ENCODE measurements at regions not wholly inside any gene's neighbourhood (a gene's known extent, or its start where the extent isn't known, plus 50 kb on each side); places are given as distances from the start of the nearest gene placed in this dataset.
"Not testable (repeated sequence)": the region's sequence is repeated elsewhere in the genome, so short reads cannot be mapped to it uniquely, and the experiment has no call there.

DNA sequence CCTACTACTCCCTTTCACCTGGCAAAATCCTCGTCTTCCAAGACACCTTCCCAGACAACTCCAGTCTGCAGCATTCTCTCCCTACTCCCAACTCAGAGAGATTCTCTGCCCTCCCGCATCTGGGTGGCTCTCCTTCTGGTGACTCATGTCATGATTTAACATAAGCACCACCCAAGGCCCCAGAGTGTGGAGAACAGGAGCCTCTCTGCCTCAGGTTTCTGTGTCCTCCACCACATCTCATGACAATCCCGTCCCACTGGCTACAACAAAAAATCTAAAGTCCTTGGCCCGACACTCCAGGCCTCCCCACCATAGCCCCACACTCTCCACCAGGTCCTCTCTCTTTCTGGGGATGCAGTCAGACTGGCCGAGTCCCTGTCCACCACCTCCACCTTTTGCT is 197.1 kb downstream of the BCL11A start:
- no peak for DNase-seq

DNA sequence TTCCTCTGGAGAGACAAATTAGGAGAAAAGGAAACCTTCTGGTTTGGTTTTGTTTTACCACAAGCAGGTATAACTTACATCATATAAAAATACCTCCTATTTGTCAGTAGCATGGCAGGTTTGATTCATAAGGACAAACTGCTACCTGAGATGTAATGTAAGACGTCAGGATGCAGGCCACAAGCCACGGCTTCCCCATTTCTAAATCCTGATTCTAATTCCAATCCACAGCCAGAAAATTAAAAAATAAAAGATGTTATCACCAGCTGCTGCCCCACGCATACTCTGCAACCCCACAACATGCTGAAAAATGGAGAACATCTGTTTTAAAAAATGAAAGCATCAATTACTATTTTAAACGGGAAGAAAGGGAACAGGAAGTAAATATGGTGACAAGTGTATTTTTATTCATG is 197.6 kb downstream of the BCL11A start:
- DNase-seq: no peak

DNA sequence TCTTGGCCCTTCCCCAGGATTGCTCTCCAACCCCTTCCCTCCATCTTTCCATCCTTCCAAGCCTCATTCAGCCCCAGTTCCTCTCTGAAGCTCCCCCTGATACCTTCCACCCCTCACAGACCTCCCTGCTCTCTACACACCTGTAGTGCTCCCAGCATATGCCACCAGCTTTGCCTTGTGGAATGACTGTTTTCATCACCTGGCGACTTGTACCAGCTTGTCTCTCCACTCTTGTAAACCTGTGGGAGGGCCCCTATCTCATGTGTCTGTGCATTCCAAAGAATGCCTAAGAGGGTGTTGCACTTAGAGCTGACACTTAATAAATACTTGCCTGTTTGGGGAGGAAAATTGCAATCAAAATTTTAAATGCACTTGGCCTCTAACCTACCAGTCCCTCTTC is 198.7 kb downstream of the BCL11A start:
- DNase-seq: no peak

DNA sequence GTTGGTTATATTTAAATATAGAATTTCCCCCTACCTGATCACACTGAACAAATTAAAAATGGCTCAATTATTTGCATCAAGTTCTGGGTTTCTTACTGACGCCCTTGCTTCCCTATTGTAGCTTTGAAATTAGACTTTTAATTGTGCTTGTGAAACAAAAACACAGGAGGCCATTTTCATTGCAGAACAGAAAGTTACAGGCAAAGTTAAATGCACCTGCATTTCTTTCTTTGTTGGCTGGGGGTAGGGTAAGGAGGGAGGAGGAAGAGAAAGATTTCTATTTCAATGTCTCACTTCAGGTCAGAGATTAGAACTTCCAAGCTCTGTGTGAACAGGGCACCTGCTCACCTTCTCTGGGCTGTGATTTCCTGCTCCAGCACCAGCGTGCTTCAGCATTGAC is 199.6 kb downstream of the BCL11A start:
- no peak for DNase-seq

DNA sequence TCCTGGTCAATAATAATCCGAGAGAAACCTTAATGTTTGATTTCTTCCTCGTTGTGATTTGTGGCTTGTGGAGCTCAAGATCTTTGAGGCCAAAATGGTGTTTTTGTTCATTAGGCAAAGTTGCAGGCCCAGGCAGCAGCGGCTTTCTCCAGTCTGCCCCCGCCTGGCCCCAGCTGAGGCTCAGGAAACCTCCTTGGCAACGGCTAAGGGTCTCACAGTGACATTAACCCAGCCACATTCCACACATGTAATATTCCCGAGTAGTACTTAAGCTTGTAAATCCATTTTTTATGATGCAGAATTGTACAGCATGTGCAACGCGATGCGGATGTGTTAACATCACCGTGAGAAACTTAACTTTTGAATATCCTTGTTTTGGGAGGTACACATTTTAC is 200.1 kb downstream of the BCL11A start:
- no peak for DNase-seq

DNA sequence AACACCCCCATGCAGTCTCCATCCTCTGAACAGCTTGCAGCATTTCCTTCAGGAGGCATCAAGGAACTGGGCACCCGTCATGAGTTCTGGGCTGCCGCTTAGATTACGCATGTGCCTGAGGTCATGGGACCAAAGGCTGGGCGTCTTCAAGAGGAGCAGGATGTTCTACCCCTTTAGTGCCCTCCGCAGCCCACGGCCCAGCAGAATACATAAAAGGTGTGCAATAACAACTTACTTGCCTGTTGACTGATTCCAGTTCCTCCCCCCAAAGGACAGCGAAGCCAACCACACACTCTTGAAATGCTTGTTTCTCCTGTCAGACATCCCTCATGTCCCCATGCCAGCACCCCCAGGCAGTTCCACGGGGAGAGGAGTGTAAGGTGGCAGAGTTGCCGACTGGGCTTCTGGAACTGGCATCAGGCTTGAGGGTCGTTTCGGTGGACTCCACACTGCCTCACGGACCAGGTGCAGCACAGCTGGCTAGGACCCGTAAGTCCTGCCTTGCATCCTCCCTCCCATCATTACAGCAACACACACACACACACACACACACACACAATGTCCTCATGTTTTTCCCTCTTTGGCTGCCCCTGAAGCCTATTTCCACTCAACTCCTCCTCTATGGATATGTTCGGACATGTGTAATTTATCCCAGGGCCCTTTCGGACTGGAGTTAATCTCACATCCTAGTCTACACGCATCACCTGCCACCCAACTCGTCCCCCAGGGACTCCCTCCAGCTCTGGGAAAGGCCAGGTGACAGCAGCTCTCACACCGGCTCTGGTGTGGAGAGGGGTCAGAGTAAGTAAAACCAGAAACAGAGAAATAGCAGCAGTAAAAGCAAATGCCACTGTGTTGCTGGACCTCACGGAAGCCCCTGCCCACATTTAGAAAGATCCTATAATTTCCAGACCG is 200.7 kb downstream of the BCL11A start:
- DNase-seq: no peak

DNA sequence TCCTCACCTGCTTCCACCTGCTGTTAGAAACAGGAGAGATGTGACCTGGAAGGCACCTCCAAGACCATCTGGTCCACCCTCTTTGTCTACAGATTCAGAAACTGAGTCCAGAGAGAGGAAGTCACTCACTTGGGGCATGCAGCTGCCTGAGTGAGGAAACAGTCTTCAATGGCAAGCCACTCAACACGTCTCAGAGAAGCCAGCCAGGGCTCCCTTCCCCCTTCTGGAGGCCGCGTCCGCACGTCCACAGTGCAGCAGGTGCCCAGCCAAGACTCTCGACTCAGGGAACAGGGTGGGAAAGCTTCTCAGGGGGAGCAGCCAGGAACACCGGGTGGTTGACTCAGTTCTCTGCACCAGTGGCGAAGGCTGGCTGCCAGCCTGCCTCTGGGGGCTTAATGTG is 201.7 kb downstream of the BCL11A start:
- DNase-seq: no peak

DNA sequence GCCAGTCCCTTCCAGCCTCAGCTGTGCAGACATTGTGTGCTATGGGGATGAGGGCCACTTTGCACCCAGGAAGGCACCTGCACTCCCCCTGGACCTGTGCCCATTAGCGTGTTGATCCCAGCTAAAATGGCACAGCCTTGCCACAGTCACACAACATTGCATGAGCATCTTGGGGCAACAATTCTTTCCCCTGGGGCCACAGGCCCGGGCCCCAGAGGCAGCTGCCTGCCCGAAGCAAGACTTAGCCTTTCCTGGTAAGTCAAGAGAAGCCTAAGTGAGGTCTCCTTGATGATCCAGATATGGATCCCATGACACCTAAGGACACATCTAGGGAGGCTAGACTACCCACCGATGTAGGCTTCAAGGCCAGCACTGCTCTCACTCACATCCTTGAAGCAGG is 202.1 kb downstream of the BCL11A start:
- no peak for DNase-seq

DNA sequence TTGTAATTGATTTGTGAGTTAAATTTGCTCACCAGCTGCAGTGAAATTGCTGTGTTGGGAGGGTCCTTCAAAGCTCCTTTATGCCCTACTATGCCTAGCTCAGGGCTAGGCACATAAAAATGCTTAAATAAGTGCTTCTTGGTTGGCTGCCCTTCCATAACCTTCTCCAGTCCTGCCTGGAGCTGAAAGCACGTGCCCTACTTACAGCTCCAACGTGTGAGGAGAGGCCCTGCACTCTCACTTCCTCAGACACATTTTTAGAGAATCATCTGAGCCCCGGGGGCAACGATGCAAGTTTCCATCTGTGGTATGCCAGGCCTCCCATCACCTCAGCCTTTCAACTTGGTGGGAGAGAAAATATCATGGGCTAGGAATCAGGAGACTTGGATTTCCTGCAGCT is 202.7 kb downstream of the BCL11A start:
- DNase-seq: no peak

DNA sequence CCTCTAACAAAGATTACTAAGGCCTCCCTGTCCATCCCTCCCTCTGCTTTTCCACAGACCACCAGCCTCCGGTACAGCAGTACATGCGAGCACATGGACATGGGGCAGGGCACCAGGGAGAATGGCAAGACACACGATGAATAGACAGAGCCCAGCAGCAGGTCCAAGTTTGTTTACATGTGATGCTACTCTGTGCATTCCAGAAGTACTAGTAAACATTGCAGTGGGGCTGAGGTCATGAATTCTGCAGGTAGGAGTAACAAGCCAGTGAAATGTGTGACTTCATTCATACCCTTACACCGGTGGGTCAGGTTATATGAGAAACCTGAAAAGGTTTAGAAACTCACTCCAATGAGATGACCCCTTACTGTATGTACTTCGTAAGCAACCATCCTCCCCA is 205.7 kb downstream of the BCL11A start:
- DNase-seq: no peak

DNA sequence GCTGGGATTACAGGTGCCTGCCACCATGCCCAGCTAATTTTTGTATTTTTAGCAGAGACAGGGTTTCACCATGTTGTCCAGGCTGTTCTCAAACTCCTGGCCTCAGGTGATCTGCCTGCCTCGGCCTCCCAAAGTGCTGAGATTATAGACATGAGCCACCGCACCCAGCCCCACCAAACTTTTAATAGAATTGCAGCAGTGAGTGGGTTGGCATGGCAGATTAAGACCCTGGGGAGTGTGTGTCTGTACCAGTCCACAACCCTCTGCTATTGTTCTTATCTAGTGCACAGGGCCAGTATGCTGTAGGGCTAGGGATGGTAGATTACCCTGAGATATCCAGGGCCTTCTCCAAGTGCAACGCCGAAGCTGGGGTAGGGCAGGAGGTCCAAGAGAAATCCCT is 211.0 kb downstream of the BCL11A start:
- not testable (repeated sequence) for DNase-seq

DNA sequence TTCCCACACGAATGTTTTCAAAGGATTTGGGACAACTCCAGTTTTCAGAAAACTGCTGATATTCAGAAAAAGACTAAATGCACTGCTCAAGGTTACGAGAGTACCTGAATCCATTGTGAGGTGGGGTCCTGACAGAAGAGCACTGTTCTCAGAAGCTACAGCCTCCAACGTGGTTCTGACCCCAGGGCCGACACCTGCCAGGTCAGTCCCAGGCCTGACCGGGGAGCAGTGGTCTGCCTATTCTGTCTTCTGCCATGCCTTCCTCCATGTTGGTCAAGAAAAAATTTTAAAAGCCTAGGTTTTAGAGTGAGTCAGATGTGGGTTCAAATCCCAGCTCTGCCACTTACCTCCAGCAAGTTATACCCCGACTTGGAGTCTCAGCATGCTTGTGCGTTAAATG is 212.3 kb downstream of the BCL11A start:
- no peak for DNase-seq

DNA sequence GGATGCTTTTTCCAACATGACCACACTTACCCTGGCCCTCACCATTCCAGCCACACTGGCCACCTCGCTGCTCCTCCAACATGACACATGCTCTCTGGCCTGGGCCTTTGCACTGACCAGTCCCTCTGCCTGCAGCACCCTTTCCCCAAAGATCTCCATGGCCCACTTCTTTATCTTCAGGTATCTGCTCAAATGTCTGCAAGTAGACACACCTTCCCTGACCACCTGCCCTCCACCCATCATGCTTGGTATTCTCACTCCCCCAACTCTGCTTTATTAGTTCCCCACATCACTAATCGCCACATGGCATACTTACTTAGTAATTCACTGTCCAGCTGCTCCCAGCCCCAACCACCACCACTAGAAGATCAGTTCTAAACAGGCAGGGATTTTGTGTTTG is 214.2 kb downstream of the BCL11A start:
- no peak for DNase-seq

DNA sequence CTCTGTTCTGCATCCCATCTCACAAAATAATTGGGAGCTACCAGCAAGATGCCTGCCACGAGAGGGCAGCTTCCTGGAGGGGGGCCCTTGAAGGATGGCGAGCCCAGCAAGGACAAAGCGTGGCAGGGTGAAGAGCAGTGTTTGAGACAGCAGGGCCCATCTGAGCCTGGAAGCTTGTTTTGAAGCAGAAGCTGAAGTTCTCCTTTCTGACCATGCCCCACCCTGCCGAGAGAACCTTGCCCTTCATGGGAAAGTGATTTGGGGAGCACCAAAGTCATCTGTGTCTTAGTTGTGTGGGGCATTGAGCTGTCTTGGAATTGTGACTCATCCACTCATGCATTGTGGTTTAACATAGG is 216.3 kb downstream of the BCL11A start:
- DNase-seq: no peak

DNA sequence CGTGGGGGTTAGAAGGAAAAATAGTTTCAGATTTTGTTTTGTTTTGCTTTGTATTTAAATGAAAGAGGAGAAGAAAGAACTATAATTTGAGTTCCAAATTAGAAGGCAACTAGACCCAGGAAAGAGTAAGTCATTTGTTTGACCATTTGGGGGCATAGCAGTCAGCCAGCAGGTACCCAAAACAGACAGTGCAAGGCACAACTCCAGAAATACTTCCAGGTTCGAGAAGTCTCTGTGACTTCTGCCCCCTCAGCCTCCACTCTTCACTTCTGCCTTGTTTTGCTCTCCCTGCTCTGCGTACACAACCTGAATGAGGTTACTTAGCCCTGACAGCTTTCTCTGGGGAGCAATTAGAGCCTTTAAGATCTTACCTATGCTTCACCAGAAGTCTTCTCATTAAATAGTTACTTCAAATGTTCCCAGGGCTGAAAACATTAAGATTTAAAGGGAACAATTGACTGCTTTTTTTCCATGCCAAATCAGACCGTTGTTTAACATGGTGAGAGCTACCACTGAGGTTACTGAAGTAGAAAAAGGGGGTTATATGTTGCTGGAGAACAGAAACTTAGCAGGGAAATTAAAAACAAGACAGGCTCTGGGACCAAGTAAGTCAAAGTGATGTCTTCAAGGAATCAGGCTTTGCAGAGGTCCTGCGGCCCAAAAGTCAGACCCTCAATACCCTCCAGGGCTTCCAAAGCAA is 216.9 kb downstream of the BCL11A start:
- no peak for DNase-seq

DNA sequence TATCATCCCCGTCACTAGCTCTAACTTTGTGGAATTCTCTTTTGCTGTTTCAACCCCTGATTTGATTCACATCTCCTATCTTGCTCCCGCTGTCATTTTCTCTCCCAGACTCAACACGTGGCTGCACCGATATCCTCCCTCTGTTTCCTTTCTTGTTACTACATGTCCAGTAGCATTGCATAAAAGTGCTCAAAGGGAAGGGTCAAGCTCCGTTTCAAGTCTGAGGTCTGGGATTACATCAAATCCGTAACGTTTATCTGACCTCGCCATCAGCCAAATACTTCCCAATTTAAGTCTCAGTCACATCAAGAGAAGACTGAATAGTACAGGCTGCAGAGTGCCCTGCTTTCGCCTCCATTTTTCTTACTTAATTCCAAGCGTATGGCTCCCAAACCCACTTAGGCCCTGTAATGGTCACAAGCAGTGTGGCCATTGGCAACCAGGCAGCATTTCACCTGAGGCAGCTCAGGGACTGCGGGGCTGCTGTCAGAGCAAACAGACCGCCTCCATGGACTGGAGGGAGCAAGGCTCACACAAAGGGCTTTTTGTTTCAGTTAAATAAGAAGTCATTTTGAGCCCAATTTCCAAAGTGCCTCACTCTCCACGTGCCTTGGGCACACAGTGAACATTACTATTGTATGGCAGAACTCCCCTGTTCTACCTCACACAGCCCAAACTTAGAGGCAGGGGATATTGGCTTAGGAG is 217.8 kb downstream of the BCL11A start:
- peak; percentile 32 for DNase-seq

DNA sequence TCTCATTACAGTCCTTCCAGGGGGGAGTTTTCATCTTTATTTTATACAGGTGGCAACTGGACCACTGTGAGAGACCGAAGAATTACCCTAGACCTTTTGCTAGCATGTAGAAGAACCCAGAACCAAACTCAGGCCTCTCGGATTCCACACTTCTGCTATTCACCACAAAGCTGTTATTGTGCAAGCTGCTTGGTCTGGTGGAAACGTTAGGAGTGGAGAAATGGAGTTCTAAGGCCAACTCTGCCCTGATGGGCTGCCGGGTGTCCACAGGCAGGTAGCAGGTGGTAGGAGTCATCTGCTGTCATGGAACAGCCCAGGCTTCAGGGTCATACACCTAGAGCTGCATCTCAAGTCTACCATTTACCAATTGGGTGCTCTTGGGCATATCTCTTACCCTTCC is 218.8 kb downstream of the BCL11A start:
- DNase-seq: no peak

DNA sequence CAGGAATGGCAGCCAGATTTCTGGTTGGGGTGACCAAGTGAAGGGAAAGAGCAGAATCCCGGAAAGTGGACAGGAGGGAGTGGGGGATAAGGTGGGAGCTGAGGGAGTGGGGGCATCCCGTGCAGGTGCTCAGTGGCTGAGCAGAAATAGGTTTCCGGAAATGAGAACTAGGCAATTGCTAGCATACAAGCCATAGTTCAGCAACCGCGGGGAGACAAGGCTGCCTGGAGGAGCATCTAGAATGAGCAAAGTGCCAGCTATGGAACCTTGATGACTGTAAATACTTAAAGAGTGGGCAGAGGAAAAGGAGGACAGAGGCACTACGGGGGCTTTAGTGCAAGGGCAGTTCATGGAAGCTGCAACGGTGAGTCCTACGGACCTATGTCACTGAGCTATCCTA is 220.2 kb downstream of the BCL11A start:
- no peak for DNase-seq

DNA sequence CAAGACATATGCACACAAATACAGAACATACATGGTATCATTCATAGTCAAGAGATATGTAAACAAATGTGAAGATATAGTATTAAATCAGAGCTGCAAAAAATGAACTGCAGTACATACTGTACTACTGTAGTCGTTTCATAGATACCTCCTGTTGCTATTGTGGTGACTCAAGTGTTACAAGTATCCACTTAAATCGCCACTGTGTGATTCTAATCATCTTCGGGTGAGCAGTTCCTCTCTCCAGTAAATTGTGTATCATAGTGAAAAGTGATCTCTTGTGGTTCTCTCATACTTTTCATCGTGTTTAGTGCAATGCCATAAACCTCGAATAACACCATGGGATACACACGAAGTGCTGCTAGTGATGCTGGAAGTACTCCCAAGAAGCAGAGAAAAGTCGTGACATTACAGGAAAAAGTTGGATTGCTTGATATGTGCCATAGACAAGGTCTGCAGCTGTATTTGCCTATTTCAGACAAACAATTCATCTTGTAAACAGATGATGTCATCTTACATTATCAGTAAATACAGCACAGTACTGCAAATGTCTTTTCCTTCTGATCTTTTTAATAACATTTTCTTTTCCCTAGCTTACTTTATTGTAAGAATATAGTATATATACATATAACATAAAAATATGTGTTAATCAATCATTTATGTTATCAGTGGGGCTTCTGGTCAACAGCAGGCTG is 222.2 kb downstream of the BCL11A start:
- DNase-seq: no peak

DNA sequence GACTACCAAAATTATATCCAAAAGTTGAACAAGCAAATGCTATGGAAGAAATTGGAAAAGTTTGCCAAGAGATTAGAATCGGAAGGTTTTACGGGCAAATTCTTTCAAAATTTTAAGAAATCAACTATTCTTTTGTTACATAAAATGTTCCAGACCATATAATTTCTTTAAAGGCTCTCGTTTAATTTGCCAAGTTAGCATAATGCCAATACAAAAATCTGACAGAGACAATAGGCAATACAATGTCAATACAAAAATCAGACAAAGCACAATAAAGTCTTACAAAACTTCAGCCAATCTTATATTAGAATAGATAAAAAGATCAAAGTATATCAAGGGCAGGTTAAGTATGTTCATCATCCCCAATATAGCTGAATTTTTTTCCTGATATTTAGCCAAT is 224.2 kb downstream of the BCL11A start:
- DNase-seq: no peak

DNA sequence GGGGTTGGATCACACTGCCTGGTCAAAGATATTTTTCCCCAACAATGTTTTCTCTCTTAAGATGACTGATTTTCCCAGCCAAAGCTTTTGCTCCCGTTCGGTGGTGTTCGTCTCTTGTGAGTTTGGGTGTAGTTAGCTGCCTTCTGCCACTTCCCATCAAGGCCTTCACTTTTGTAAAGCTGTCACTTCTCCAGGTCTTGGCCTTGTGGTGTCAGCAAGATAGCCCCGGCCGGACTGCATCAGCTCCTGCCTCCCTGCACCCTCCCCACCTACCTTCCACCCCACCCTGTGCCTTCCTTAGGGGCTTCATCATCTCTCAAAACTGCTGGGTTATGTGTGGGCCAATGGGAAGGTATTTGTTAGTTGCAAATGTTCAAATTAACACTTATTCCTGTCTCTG is 228.9 kb downstream of the BCL11A start:
- no peak for DNase-seq

DNA sequence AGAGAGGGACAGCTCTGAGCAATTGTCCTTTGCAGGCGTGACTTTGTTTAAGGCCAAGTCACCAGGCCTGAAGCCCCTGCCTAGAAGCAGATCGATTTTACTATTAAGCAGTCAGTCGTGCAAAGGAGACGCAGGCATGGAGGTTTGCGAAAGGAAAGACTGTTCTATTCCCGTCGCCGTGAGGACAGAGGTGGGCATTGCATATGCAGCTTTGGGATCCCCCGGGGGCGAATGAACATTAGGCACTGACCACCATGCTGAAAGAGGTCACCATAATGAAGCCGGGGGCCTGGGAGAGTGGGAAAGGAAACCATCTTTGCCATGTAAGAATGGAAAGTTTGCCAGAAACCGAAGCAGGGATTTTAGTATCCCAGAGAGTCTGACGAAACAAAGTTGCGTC is 231.6 kb downstream of the BCL11A start:
- DNase-seq: no peak

DNA sequence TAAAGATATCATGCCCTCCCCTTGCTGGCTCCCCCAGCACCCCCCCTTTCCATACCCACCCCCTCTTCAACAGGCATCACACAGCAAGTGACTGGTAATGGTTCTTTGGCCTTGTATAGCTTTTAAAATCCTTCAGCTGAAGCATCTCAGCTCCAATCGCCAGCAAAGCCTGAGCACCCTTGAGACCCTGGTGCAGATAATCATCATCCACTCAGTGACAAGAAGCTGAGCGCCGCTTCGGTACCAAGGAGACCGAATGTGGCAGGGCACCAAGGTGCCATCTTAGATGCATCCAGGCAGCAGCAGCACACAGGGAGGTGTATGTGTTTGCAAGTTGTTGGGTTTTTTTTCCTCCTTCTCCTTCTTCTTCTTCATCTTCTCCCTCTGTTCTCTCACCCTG is 232.7 kb downstream of the BCL11A start:
- no peak for DNase-seq
